ENCODE measurements at regions not wholly inside any gene's neighbourhood (a gene's known extent, or its start where the extent isn't known, plus 50 kb on each side); places are given as distances from the start of the nearest gene placed in this dataset.

DNA sequence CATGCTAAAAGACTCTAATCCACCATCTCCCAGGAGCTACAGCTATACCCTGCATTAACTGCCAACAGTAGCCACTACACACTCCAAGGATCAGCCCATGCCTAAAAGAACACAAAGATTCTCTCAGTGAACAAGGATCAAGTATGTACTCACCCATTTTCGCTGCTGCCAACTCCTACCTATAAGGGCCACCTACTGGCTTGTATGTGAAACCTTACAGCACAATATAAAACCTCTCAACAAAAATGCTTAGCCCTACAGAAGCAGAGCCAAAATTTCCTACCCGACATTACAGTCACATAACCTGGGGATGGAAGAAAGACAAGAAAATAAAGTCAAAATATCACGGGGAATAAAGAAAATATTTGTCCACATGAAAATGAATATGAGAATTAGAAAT lies 562.8 kb upstream of the POU3F4 start:
- TF ChIP-seq, protein P1, sequence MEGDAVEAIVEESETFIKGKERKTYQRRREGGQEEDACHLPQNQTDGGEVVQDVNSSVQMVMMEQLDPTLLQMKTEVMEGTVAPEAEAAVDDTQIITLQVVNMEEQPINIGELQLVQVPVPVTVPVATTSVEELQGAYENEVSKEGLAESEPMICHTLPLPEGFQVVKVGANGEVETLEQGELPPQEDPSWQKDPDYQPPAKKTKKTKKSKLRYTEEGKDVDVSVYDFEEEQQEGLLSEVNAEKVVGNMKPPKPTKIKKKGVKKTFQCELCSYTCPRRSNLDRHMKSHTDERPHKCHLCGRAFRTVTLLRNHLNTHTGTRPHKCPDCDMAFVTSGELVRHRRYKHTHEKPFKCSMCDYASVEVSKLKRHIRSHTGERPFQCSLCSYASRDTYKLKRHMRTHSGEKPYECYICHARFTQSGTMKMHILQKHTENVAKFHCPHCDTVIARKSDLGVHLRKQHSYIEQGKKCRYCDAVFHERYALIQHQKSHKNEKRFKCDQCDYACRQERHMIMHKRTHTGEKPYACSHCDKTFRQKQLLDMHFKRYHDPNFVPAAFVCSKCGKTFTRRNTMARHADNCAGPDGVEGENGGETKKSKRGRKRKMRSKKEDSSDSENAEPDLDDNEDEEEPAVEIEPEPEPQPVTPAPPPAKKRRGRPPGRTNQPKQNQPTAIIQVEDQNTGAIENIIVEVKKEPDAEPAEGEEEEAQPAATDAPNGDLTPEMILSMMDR (IDR thresholded peaks at IDR 0.05) = no peak
- no peak for TF ChIP-seq POLR2A (IDR thresholded peaks at IDR 0.05)

Data from heart left ventricle (tissue), 13 donors.